ENCODE measurements at regions not wholly inside any gene's neighbourhood (a gene's known extent, or its start where the extent isn't known, plus 50 kb on each side); places are given as distances from the start of the nearest gene placed in this dataset.

- Histone ChIP-seq H3K4me2 (no peak overlapping the region), H3K27ac (no peak overlapping the region), H3K4me3 (no peak overlapping the region), H3K4me1 (no peaks in the 10 kb centered on the region), H3K9me3 (no peaks in the 10 kb centered on the region)
- ChIA-PET POLR2A (no interaction called here), CTCF (no interaction called here)
- no peak for DNase-seq (ENCODE audit: low read depth in 1 of 2, low spot score in 1 of 2)
- ATAC-seq: no peak
- peak; percentile 36 for FAIRE-seq
- TF ChIP-seq ELK1 (IDR thresholded peaks at IDR 0.05; ENCODE audit: low read depth, low read length) (no peak), HOXB5 (CRISPR knock-in tag; IDR thresholded peaks at IDR 0.05) (no peak), HOXA7 (CRISPR knock-in tag; IDR thresholded peaks at IDR 0.05) (no peak), PHF8 (IDR thresholded peaks at IDR 0.05; ENCODE audit: borderline replicate concordance, low read depth) (no peak), HEYL (CRISPR knock-in tag; IDR thresholded peaks at IDR 0.05) (no peak), ZFP36 (IDR thresholded peaks at IDR 0.05; ENCODE audit: borderline replicate concordance, partially characterized antibody) (no peak), EHF (CRISPR knock-in tag; IDR thresholded peaks at IDR 0.05) (no peak), MAFK (IDR thresholded peaks at IDR 0.05; ENCODE audit: partially characterized antibody) (no peak)
- WGBS (ENCODE audit: missing lambda C conversion rate): 42% methylated on average over 1 of the region's 1 CpG
Observed at GRCh38 chrX:22424919-22425318, 152.2 kb downstream of the CBLL2 start.

- no peak for ATAC-seq
- ChIA-PET CTCF (no interaction called here), POLR2A (no interaction called here)
- Histone ChIP-seq H3K9me3 (no peaks in the 10 kb centered on the region), H3K4me1 (no peaks in the 10 kb centered on the region), H3K4me2 (no peak overlapping the region), H3K27ac (no peak overlapping the region), H3K4me3 (no peak overlapping the region)
- FAIRE-seq: peak; percentile 87
- 13% methylated on average over 3 of the region's 3 CpGs for WGBS (ENCODE audit: missing lambda C conversion rate)
- DNase-seq (ENCODE audit: low read depth in 1 of 2, low spot score in 1 of 2): no peak
- TF ChIP-seq TFCP2L1 (CRISPR knock-in tag; IDR thresholded peaks at IDR 0.05): no peak
Observed at GRCh38 chrX:22429704-22430103, 157.0 kb downstream of the CBLL2 start.

- Histone ChIP-seq H3K27ac (no peak overlapping the region), H3K9me3 (no peaks in the 10 kb centered on the region), H3K4me2 (no peak overlapping the region), H3K4me1 (no peaks in the 10 kb centered on the region), H3K4me3 (no peak overlapping the region)
- ChIA-PET CTCF (no interaction called here), POLR2A (no interaction called here)
- 20% methylated on average over 5 of the region's 5 CpGs for WGBS (ENCODE audit: missing lambda C conversion rate)
- FAIRE-seq: no peak
- no peak for DNase-seq (ENCODE audit: low read depth in 1 of 2, low spot score in 1 of 2)
- no peak for ATAC-seq
- no peak for TF ChIP-seq JUNB (IDR thresholded peaks at IDR 0.05)
- TF ChIP-seq POLR2AphosphoS2 (conservative IDR thresholded peaks at IDR 0.05; ENCODE audit: low read length): no peak
- no peak for TF ChIP-seq CHD2 (IDR thresholded peaks at IDR 0.05; ENCODE audit: low read length, partially characterized antibody)
- TF ChIP-seq ESRRA (IDR thresholded peaks at IDR 0.05; ENCODE audit: borderline replicate concordance, low read length): no peak
- TF ChIP-seq TP53 (CRISPR knock-in tag; IDR thresholded peaks at IDR 0.05): no peak
- TF ChIP-seq USF2 (IDR thresholded peaks at IDR 0.05): no peak
Observed at GRCh38 chrX:22430701-22431100, 158.0 kb downstream of the CBLL2 start.

GRCh38 chrX:22433292-22434070 lies 160.8 kb downstream of the CBLL2 start:
- H3K4me2 ChIP-seq: no peak overlapping the region
- no peaks in the 10 kb centered on the region for H3K9me3 ChIP-seq
- 63% methylated on average over 10 of the region's 12 CpGs for WGBS (ENCODE audit: missing lambda C conversion rate)
- ChIA-PET CTCF (no interaction called here), POLR2A (no interaction called here)
- TF ChIP-seq CHD4 (IDR thresholded peaks at IDR 0.05; ENCODE audit: borderline replicate concordance) (no peak), CBX2 (IDR thresholded peaks at IDR 0.05; ENCODE audit: borderline replicate concordance, low read depth) (no peak), CEBPB (IDR thresholded peaks at IDR 0.05) (no peak), RARB (CRISPR knock-in tag; IDR thresholded peaks at IDR 0.05) (no peak), ZC3H11A (IDR thresholded peaks at IDR 0.05) (no peak), PHF8 (IDR thresholded peaks at IDR 0.05; ENCODE audit: borderline replicate concordance, low read depth) (no peak), KDM1A (IDR thresholded peaks at IDR 0.05; ENCODE audit: low read depth) (no peak), EHF (CRISPR knock-in tag; IDR thresholded peaks at IDR 0.05) (no peak)
- FAIRE-seq (no peak), ATAC-seq (no peak), DNase-seq (ENCODE audit: low read depth in 1 of 2, low spot score in 1 of 2) (no peak)
- no peak overlapping the region for H3K4me3 ChIP-seq
- no peak overlapping the region for H3K27ac ChIP-seq
- no peaks in the 10 kb centered on the region for H3K4me1 ChIP-seq
